ENCODE measurements at regions not wholly inside any gene's neighbourhood (a gene's known extent, or its start where the extent isn't known, plus 50 kb on each side); places are given as distances from the start of the nearest gene placed in this dataset.

DNA sequence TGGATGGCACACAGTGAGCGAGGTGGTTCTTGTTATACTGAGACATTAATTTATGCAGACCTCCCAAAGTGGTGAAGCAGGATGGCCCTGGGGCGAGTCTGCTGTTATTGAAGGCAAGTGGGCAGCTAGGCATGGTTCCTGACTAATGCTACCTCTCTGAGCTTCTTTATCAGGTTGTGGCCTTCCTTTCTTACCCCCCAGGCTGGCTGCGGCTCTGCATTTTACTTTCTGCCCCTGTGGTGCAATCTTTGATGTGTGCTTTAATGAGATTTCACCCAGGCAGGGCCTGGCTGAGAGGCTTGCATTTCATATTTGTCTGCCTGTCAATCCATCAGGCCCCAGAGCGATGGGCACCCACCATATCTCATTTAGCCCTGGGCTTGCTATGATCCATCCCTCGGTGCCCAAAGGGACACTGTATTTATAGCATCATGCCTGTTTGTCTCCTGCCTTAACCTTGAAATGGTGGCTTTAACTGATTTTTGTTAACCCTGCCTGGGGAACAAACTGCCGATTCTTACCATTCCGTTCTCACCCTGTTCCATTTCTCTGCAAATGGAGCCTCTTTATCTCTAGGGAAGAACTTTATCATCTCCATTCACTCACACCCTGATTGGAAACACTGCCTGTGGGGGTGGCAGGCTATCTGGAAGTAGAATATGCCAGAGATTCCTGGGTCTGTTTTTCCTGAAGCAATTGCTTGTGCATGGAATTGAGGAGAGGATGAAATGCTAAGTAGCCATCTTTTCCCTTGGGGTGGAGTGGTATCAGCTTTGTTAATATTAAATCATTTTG, 316.2 kb upstream of the THSD7B start:
- no peak for DNase-seq

DNA sequence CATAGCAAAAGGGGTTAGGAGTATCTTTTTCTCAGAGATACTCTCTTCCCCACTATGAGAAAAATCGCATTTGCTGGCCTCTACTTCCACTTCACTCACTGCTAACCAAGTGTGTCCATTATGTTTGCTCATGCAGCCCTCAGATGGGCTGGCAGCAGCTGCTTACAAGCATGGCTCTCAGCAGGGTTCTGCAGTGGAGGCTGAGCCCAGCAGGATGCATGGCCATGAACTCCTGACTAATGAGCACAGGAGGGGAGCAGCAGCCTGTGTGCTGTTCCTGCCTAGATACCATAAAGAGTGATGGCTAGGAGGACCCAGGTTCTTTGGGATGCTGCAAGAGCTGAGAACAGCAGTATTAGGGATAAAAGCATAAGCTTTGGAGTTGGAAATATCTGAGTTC, 316.9 kb upstream of the THSD7B start:
- DNase-seq = peak; percentile 43

DNA sequence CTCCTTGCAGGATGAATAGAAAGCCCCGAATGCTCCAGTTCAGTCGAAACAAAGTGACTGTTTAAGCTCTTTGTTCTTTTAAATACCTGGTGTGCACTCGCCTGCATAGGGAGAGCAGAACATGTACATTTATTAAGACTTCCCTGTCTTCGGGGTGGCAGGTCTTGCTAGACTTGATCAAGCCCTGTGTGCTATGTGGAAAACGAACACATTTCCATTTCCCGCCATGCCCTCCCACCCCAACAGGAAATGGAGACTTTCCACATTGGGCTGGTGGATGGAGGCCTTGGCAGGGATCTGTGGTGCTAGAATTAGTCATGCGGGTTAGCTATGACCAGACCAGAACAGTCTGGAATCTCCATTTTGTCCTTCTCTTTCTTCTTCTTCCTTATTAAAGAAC, 321.0 kb upstream of the THSD7B start:
- DNase-seq = no peak

DNA sequence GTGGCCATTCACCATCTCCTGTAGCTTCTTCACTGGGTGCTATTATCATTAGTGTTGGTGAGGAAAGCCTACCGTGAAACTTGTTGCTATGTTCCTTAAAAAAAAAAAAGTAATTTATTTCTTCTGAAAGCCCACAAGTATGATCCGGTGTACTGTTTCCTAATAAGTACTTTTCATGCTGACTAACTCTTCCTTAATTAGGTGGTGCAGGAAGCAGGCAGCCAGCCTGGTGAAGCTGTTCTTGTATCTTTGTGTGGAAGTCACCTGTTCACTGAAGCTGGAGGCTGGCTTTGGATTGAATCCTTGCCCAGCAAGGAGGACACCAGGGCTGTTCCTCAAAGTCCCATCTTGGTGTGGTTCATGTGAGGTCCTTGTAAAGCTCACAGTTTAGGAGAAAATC, 321.7 kb upstream of the THSD7B start:
- no peak for DNase-seq

DNA sequence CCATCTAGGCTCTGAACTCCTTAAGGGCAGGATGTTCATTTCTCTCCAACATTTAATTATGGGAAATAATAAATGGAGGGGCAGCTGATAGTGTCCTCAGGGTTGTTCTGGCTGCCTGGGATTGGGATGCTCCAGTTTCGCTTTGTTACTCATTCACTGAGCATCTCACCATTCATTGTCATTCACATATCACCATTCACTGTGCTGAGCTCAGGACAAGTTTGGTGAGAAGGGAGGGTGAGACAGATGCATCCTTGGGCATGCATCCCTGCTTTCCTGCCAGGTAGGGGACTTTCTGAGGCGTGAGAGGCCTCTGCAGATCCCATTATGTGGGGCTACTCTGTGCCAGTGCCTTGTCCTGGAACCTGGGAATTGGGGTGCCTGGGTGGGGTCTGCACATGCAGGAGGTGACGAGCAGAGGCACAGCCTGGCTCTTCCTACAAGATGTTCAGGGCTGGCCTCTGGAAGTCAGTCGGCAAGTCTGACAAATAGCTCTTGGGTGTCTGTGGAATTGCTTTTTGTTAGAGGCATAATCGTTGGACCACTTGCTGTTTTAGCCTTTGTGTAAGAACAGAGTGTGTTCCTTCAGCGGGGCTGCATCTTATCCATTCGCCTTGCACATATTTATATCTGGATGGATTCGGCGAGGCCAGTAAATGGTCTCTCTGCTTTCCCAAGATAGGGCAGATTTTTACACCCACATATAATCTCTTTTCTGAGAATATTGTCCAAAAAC, 323.2 kb upstream of the THSD7B start:
- no peak for DNase-seq

DNA sequence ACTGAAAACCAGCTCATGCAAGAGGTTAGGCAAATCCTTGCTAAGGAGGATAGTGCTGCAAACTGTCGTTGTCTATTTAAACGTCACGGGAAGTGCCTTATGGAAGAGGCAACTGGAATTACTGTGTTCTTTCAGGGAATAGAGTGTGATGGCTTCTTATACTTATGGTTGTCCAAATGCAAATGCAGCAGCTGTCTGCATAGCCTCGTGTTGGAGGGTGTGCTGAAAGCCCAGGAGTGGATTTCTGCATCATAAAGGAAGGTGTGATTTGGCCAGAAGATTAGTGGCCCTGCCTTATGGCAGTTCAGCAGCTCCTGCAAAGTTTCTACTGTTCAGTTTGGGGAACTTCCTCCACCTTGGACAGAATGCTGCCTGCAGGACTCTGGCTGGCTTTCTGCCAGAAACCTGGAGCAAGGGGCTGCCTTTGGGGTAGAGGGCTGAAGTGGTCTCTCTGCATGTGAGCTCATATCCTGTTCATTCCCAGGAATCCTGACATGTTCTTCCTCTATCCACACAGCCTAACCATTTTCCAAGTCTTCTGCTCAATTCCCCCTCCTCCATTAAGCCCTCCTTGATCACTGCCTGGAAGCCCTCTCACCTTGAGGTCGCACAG, 321.2 kb upstream of the CXCR4 start:
- no peak for DNase-seq

DNA sequence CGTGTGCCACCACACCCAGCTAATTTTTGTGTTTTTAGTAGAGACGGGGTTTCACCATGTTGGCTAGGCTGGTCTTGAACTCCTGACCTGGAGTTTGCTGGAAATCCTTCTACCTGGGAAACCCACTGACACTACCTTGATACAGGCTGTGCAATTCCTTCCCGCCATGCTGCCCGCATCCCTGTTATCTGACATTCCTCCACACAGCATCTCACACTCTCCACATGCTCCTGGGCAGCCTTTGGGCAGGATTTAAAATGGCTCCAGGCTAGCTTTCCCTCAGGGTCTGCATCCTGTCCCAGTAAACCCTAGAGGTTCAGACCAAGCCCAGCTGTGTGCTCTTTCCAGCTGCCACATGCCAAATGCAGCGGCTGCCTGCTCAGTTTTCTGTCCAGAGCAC, 319.5 kb upstream of the CXCR4 start:
- no peak for DNase-seq

DNA sequence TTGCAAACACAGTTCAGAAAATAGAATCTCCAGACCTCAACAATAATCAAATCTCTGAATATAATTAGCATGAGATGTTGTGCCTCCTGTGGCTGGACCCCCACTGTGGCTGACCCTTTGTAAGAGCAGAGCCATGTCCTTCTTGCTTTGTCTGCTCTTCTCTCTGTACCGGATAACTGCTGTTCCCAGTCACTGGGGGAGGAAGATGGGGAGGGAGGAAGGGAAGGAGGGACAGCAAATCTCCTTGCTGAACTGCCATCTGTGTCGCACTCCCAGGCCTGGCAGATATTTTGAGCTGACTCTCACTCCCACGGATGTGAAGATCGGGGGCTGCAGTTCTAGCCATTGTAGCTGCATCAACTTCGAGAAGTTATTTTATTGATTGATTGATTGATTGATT, 319.0 kb upstream of the CXCR4 start:
- DNase-seq = no peak

DNA sequence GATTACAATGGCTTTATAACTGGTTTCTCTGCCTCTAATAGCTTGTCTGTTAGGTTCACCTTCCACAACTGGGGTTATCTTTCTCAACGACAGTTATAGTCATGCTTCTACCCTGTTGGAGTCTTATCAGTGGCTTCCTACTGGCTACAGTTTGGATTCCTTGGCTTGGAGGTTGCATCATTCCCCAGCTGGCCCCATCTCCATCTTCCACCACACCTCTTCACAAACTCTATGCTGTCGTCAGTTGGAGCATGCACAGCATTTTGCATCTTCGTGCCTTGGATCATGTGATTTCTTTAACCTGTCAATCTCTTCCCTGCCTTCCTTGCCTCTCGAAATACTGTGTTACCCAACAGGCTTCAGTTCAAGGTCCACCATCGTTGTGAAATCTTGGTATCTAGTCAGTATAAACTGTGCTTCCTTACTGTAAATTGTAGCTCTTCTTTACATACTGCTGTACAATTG, 316.3 kb upstream of the CXCR4 start:
- no peak for DNase-seq

DNA sequence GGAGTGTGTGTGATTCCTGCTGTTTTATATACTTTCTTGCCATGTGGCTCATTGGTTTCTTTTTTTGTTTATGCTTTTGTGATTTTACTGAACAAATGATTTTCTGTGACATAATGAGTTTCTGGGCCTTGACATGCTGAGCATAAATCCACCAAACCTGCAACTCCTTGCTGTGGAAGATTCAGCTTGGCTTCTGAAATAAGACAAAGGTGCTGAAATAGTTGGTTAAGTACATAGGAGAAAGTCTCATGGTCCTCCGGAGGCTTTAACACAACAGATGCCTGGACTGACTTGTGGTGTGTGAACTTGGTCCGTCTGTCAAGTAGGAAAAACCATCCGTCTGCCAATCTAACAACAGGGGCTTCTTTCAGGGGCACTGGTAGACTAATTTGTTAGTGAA, 315.3 kb upstream of the CXCR4 start:
- no peak for DNase-seq

DNA sequence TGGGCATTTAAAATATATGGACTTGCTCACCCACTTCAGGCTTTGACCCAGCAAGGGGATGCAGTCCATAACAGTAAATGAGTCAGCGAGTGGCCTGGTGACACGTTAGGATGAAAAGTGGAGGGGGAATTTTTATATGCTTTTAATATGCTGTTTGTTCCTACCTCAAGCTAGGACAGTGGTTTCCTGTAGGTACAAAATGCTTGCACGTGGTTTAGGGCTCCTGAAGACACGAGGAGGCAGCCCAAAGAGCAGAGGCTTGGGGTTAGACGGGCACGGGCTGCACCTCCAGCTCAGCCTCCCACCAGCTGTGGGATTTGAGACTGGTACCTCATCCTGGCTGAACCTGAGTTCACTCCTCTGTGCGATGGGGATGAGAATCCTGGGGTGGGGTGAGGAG, 306.2 kb upstream of the CXCR4 start:
- DNase-seq = no peak

DNA sequence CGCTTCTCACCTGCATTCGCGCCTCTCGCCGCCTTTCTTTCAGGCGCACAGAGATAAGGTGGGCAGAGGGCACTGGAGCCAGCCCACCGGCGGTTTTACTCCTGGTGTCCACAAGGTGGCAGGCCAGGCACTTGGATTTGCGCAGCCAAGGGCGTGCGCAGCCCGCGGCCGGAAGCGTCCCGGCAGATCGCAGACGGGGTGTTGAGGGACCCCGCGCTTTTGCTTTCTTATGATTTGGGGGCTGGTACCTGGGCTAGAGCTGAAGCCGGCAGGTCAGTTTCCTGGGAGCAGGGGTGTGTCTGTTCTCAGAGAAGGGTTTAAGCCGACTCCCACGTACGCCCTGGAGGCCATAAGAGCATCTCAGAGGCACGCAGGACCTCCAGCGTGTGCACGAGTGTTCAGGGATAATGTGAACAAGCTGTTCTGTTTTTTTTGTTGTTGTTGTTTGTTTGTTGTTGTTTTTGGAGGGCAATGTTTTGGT, 305.6 kb upstream of the CXCR4 start:
- DNase-seq = peak; percentile 71

DNA sequence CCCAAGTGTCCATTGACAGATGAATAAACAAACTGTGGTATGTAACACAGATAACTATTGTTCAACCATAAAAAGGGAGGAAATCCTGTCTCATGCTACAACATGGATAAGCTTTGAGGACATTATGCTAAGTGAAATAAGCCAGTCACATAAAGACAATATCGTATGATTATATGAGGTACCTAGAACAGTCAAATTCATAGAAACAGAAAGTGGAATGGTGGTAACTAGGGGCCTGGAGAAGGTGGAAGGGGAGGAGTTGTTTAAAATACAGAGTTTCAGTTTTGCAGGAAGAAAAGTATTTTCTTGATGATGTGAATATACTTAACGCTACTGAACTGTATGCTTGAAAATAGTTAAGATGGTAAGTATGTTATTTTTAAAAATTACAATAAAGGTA, 304.6 kb upstream of the CXCR4 start:
- no peak for DNase-seq

DNA sequence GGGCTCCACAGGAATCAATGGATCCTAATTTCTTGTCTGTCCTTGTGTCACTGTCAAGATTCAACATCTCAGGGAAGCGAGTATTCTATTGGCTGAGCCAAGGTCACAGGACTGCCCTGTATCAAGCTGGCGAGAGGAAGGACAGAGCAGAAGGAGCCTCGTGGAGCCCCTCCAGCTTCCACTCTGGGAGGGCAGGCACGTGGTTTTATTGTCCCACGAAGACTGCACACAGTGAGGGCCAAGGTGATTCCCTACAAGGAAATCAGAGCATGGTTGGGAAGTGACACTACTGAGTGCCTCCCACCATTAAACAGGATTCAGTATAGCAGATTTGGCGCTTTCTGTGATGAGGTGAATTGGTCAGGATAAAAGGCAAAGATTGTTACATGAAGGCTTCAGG, 302.4 kb upstream of the CXCR4 start:
- DNase-seq = no peak

DNA sequence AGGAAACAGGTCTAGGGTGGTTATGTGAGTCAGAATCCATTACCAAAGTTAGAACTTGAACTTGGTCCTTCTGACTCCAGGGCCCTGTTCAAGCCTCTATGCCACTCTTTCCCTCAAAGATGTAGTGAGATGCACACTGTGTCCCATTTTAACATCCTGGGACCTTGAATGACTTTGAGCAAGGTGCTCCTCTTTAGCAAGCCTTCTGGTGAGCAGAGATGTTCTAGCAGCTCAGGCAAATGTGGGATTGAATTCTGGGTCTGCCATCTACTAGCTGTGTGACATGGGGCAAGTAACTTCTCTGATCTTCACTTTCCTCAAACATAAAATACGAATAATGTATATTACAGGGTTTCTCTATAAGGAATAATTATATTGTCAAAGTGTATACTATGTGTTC, 294.0 kb upstream of the CXCR4 start:
- DNase-seq = no peak

DNA sequence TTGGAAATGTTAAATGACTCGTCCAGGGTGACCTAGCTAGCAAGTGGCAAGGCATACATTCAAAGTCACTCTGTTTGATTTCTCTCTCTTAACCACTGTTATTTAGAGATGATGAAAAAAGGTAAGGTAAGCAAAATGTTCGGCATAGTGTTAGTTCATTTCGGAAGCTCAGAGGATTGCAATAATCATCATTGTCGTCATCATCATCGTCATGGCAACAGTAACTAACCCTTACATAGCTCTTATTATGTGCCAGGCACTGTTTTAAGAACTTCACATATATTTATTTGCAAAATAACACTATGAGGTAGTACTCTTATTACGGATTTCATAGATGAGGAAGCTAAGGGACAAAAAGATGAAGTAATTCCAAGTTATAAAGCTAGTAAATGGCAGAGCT, 292.7 kb upstream of the CXCR4 start:
- DNase-seq = no peak

DNA sequence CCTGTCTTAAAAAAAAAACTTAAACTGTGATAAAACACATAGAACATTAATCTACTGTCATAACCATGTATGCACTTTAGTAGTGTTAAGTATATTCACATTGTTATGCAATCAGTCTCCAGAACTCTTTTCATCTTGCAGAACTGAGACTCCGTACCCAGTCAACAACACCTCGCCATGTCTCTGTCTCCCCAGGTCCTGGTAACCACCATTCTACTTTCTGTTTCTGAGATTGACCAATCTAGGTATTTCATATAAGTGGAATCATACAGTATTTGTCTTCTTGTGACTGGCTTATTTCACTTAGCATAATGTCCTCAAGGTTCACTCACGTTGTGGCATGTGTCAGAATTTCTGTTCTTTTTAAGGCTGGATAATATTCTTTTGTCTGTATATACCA, 290.8 kb upstream of the CXCR4 start:
- DNase-seq = no peak

DNA sequence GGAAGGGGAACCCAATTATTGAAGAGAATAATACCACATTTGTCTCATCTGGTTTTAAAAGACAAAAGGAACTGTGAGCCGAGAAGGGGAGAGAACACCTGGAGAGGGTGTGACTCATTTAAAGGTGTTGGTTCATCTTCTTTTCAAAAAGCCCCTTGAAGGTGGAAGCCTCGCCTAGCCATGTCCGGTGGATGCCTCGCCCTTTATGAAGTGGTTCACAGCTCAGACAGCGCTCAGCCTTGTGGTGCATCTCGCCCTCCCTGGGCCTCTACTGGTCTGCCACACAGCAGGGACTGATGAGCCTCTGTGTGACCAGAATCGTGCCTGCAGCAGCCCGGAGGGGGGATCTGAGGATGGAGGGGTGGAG, 290.0 kb upstream of the CXCR4 start:
- no peak for DNase-seq

DNA sequence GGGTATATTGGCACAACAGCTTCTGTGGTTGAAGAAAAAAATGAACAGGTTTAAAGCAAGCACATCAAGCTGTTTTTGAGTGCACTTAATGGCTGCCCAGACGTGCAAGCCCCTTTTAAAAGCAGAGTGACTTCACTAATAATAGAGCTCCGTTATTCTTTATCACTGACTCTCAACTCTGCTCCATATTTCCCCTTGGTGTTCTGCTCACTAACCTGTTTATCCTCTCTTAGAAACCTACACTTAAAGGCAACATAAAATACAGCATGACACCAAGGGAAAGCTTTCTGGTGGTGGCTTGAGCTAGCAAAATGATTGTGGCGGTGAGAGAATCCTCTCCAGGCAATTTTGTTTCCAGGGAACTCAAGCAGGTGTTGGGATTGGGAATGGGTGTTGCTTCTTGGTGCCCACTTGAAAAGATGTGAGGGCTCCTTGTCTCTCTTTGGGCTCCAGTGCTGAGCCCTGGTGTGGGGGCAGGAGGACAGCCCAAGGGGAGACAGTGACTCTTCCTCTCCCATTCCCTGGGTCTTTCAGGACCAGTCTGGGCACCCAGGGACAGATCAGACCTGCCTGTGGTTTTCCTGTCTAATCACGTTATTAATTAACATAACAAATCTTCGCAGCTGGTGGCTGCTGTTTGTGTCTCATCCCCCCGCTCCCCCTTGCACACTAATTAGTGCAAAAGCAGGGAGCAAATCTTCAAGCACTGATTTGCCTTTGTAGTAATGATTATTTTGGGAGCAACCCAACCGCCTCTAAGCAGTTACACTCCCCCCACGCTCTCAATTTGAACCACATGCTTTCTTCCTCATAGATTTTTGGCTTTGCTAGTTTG, 289.4 kb upstream of the CXCR4 start:
- DNase-seq = no peak

DNA sequence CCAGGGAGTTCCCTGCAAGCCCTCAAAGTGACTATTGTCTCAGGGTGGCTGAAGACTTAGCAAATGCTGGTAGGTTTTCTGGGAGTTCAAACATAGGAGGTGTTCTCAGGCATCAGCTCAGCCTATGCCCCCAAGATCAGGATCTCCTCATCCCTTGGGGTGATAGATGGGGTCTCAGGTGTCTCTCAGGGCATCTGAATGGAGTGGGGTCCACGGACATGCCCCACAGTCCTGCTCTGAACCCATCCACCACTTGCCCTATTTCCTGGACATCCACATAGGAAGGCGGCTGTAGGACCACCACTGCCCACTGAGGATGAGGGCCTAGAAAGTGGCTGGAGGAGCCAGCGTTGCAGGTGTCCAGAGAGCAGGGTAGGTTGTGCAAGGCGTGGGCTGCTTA, 287.0 kb upstream of the CXCR4 start:
- no peak for DNase-seq

DNA sequence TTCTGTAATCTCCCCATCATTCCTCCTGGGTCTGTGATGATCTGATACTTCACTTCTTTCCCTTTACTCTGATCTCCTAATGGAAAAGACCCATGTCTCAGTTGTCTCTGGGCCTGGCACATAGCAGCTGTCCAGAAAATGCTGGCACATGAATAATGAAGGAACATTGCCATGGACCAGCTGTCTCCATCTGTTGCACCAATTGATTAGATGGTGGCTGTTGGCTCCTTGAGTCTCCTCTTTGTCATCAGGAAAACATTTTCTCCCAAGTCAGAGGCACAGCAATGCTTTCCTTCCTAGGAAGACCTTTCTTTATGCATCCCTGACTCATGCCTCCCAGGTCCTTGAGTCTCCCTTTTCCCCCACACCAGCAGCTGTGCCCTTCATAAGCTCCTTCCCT, 286.2 kb upstream of the CXCR4 start:
- DNase-seq = no peak

DNA sequence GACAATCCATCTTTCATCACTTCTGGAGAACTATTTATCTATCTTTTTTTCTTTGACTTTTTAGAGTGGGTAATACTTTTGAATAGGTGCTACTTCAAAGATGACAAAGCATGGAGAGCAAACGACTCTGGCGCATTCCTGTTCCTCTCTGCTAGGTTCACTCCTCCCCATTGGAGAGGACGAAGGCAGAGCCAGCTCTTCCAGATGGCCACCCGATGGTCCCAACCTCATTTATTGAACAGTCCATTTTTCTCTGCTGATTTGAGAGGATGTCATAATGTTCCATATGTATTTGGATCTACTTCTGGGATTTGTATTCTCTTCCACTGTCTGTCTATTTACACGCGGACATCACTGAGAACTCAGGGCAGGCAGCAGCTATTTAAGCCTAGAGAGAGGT, 284.3 kb upstream of the CXCR4 start:
- no peak for DNase-seq

DNA sequence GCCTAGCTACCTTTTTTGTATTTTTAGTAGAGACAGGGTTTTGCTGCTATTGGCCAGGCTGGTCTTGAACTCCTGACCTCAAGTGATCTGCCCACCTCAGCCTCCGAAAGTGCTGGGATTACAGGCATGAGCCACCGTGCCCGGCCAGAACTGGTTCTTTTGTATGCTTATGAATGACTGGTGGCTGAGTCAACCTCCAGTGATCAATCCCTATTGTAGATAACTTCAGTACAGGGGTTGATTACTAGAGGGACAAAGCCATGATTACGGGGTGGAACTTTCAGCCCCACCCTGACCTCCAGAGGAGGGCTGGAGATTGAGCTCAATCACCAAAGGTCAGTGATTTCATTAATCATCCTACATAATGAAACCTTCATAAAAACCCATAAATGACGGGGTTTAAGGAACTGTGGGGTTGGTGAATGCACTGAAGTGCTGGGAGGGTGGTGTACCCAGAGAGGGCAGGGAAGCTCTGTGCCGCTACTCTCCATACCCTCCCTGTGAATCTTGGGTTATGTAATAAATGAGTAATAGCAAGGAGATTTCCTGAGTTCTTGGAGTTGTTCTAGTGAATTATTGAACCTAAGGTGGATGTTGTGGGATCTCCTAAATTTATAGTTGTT, 281.8 kb upstream of the CXCR4 start:
- DNase-seq = no peak
